CD4-positive, alpha-beta T cell treated with Interleukin-17A for 4 hours (primary cell): ENCODE measurements at regions not wholly inside any gene's neighbourhood (a gene's known extent, or its start where the extent isn't known, plus 50 kb on each side); places are given as distances from the start of the nearest gene placed in this dataset.
"Not testable (repeated sequence)": the region's sequence is repeated elsewhere in the genome, so short reads cannot be mapped to it uniquely, and the experiment has no call there.

ENCODE experiments used
- DNase-seq: peaks from one replicate; pipeline ENCODE4 v3.0.0-alpha.2; 2020; ENCODE audit warnings: mixed read lengths

DNA sequence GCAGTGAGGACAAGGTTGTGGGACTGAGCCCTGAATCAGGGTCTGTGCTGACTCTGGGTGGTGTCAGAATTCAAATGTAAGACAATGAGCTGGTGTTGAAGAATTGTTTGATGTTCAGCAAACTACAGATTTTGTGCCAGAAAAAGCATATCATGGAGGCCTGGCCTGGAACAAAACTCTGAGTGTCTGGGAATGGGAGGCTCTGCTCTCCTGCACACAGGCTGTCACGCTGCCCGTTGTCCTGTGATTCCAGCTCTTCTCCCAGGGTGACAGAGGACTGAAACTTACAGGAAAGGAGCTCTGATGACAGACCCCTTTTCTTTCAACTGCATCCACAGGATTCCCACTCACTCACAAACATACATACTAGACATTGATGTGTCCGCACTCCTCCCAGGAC lies 120.1 kb downstream of the ZNF486 start:
- no peak for DNase-seq

DNA sequence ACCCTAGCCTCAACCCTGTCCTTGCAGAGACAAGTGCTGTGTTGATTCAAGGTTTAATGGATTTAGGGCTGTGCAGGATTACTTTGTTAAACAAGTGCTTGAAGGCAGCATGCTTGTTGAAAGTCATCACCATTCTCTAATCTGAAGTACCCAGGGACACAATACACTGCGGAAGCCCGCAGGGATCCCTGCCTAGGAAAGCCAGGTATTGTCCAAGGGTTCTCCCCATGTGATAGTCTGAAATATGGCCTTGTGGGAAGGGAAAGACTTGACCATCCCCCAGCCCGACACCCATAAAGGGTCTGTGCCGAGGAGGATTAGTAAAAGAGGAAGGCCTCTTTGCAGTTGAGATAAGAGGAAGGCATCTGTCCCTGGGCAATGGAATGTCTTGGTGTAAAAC lies 118.9 kb downstream of the ZNF486 start:
- DNase-seq = not testable (repeated sequence)

DNA sequence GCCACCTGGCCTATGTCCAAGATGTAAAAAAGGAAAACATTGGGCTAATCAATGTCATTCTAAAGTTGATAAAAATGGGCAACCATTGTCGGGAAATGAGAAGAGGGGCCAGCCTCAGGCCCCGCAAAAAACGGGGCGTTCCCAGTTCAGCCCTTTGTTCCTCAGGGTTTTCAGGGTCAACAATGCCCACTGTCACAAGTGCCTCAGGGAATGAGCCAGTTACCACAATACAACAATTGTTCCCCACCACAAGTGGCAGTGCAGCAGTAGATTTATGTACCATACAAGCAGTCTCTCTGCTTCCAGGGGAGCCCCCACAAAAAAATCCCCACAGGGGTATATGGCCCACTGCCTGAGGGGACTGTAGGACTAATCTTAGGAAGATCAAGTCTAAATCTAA lies 112.5 kb downstream of the ZNF486 start:
- no peak for DNase-seq

DNA sequence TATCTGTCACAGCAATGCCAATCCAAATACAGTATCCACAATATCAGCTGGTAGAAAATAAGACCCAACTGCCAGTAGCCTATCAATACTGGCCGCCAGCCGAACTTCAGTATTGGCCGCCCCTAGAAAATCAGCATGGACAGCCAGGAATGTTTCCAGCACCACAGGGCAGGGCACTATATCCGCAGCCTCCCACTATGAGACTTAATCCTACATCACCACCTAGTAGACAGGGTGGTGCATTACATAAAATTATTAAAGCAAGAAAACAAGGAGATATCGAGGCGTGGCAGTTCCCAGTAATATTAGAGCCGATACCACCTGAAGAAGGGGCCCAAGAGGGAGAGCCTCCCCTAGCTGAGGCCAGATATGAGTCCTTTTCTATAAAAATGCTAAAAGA lies 111.3 kb downstream of the ZNF486 start:
- DNase-seq = peak; percentile 33

DNA sequence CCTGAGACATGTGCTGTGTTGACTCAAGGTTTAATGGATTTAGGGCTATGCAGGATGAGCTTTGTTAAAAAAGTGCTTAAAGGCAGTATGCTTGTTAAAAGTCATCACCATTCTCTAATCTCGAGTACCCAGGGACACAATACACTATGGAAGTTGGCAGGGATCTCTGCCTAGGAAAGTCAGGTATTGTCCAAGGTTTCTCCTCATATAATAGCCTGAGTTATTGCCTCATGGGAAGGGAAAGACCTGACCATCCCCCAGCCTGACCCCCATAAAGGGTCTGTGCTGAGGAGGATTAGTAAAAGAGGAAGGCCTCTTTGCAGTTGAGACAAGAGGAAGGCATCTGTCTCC lies 109.7 kb downstream of the ZNF486 start:
- DNase-seq = not testable (repeated sequence)

GRCh38 chr19:20276011-20276731 lies 109.2 kb downstream of the ZNF486 start:
- no peak for DNase-seq

- DNase-seq = no peak
Measured at GRCh38 chr19:20273951-20274570, 107.0 kb downstream of the ZNF486 start.

DNA sequence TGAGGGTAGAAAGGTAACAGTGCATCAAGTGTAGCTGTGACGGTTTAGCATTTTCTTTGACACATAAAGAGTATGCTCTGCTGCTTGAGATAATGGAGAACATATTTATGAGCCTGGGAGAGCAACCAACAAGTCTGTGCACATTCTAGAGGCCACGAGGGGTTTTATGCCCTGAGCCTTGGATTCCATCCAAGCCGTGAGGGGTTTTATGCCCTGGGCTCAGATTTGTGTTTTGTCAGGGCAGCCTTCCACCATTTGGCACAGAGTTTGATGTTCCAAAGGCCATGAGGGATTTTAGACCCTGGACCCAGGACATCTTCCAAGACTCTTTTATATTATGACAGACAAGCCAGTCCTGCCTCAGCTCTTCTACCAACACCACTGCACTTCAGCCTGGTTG lies 106.4 kb downstream of the ZNF486 start:
- no peak for DNase-seq

- not testable (repeated sequence) for DNase-seq
Measured at GRCh38 chr19:20272627-20273010, 105.6 kb downstream of the ZNF486 start.

- DNase-seq = not testable (repeated sequence)
Measured at GRCh38 chr19:20271927-20272626, 105.1 kb downstream of the ZNF486 start.

DNA sequence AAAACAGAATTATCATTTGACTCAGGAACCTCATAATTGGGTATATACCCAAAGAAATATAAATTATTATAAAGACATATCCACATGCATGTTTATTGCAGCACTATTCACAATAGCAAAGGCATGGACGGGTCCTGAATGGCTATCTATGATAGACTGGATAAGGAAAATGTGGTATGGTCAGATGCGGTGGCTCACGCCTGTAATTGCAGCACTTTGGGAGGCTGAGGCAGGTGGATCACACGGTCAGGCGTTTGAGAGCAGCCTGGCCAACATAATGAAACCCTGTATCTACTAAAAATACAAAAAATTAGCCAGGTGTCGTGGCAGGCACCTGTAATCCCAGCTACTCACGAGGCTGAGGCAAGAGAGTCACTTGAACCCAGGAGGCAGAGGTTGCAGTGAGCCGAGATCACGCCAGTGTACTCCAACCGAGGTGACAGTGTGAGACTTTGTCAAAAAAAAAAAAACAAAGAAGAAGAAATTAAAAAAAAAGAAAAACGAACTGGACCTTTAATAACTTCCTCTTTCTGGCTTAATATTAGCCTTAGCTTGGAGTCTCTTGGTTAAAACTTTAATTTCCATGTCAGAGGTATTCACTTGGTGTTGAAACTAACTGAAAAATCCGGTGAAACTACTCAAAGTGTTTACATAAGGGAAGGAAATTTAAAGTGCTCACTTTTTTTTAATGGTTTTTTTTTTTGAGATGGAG lies 104.4 kb downstream of the ZNF486 start:
- DNase-seq = no peak

DNA sequence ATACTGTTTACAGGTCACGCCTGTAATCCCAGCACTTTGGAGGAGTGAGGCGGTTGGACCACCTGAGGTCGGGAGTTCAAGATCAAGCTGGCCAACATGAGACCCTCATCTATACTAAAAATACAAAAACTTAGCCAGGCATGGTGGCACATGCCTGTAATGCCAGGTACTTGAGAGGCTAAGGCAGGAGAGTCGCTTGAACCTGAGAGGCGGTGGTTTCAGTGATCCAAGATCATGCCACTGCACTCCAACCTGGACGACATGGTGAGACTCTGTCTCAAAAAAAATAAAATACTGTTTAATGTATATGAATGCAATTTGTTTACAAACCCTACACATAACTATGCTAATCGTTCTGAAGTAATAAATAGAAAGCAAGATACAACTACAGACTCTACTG lies 102.4 kb downstream of the ZNF486 start:
- no peak for DNase-seq

GRCh38 chr19:20261513-20261912 lies 94.5 kb downstream of the ZNF486 start:
- DNase-seq = not testable (repeated sequence)

DNA sequence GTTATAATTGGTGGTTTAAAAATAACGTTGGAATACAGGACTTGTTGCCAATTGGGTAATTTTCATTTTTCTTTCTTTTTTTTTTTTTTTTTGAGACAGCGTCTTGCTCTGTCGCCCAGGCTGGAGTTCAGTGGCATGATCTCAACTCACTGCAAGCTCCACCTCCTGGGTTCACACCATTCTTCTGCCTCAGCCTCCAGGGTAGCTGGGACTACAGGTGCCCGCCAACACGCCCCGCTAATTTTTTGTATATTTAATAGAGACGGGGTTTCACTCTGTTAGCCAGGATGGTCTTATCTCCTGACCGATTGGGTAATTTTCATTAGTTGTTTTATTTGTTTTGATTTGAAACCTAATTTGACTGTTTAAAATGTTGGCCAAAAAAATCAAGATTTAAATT lies 93.7 kb downstream of the ZNF486 start:
- not testable (repeated sequence) for DNase-seq

GRCh38 chr19:20259615-20260014 lies 92.6 kb downstream of the ZNF486 start:
- DNase-seq = no peak

GRCh38 chr19:20256606-20257005 lies 89.6 kb downstream of the ZNF486 start:
- no peak for DNase-seq

DNA sequence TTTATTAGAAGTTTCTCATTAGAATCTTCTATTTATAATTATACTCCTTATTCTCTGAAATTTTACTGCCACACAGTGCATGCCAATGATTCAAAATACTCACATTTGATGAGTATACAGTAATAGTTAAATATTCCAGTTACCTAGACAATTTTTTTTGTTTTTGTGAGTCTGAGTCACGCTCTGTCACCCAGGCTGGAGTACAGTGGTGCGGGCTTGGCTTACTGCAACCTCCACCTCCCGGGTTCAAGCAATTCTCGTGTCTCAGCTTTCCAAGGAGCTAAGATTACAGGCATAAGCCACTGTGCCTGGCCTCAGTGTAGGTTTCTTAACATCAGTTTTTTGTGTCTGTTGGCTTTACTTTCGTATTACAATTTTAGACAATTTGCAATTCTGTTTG lies 87.1 kb downstream of the ZNF486 start:
- DNase-seq = no peak

GRCh38 chr19:20252613-20253012 lies 85.6 kb downstream of the ZNF486 start:
- no peak for DNase-seq

GRCh38 chr19:20250627-20251026 lies 83.6 kb downstream of the ZNF486 start:
- no peak for DNase-seq

GRCh38 chr19:20250121-20250520 lies 83.1 kb downstream of the ZNF486 start:
- no peak for DNase-seq
